ENCODE measurements at regions not wholly inside any gene's neighbourhood (a gene's known extent, or its start where the extent isn't known, plus 50 kb on each side); places are given as distances from the start of the nearest gene placed in this dataset.

GRCh38 chr9:88215196-88216125 is 77.2 kb upstream of the SPATA31C2 start:
- TF ChIP-seq CTCF (IDR thresholded peaks at IDR 0.05; ENCODE audit: low read depth, low read length), result no peak
- H3K9me3 ChIP-seq (ENCODE audit: severe bottlenecking), result peaks cover 2% of the 10 kb centered on the region
- H3K27ac ChIP-seq, result no peak overlapping the region
- no peaks in the 10 kb centered on the region for H3K27me3 ChIP-seq (ENCODE audit: insufficient read depth, low read depth, severe bottlenecking)
- no peak overlapping the region for H3K4me3 ChIP-seq (ENCODE audit: low read depth, low read length)
- no peak for DNase-seq
- H3K36me3 ChIP-seq, result no peaks in the 10 kb centered on the region

- DNase-seq, result no peak
- Histone ChIP-seq H3K9me3 (ENCODE audit: severe bottlenecking) (no peaks in the 10 kb centered on the region), H3K4me3 (ENCODE audit: low read depth, low read length) (no peak overlapping the region), H3K27me3 (ENCODE audit: insufficient read depth, low read depth, severe bottlenecking) (no peaks in the 10 kb centered on the region), H3K27ac (no peak overlapping the region), H3K36me3 (no peaks in the 10 kb centered on the region)
- no peak for TF ChIP-seq CTCF (IDR thresholded peaks at IDR 0.05; ENCODE audit: low read depth, low read length)
These were observed 64.0 kb upstream of the SPATA31C2 start for GRCh38 chr9:88202321-88202720.

- no peak for TF ChIP-seq CTCF (IDR thresholded peaks at IDR 0.05; ENCODE audit: low read depth, low read length)
- H3K27ac ChIP-seq, result no peak overlapping the region
These were observed 60.1 kb upstream of the SPATA31C2 start for GRCh38 chr9:88198341-88198807.

GRCh38 chr9:88197781-88198340 is 59.6 kb upstream of the SPATA31C2 start:
- H3K27ac ChIP-seq, result no peak overlapping the region
- no peak overlapping the region for H3K4me3 ChIP-seq (ENCODE audit: low read depth, low read length)
- no peaks in the 10 kb centered on the region for H3K9me3 ChIP-seq (ENCODE audit: severe bottlenecking)
- H3K27me3 ChIP-seq (ENCODE audit: insufficient read depth, low read depth, severe bottlenecking), result no peaks in the 10 kb centered on the region
- no peak for TF ChIP-seq CTCF (IDR thresholded peaks at IDR 0.05; ENCODE audit: low read depth, low read length)
- DNase-seq, result no peak
- no peaks in the 10 kb centered on the region for H3K36me3 ChIP-seq

More at GRCh38 chr9:88198341-88198807, 60.1 kb upstream of the SPATA31C2 start:
- no peaks in the 10 kb centered on the region for H3K9me3 ChIP-seq (ENCODE audit: severe bottlenecking)
- H3K27me3 ChIP-seq (ENCODE audit: insufficient read depth, low read depth, severe bottlenecking), result no peaks in the 10 kb centered on the region
- H3K4me3 ChIP-seq (ENCODE audit: low read depth, low read length), result no peak overlapping the region
- DNase-seq, result no peak
- no peaks in the 10 kb centered on the region for H3K36me3 ChIP-seq

GRCh38 chr9:88197016-88197415 is 58.7 kb upstream of the SPATA31C2 start:
- TF ChIP-seq CTCF (IDR thresholded peaks at IDR 0.05; ENCODE audit: low read depth, low read length), result no peak
- no peak overlapping the region for H3K27ac ChIP-seq
- peak overlapping the region; percentile 12; the same call in 1 of the 2 replicates for H3K4me3 ChIP-seq (ENCODE audit: low read depth, low read length)

More at GRCh38 chr9:88197016-88197415, 58.7 kb upstream of the SPATA31C2 start:
- H3K36me3 ChIP-seq, result no peaks in the 10 kb centered on the region
- H3K9me3 ChIP-seq (ENCODE audit: severe bottlenecking), result no peaks in the 10 kb centered on the region
- peak; percentile 41 for DNase-seq
- H3K27me3 ChIP-seq (ENCODE audit: insufficient read depth, low read depth, severe bottlenecking), result no peaks in the 10 kb centered on the region
